ENCODE measurements at regions not wholly inside any gene's neighbourhood (a gene's known extent, or its start where the extent isn't known, plus 50 kb on each side); places are given as distances from the start of the nearest gene placed in this dataset.

- H3K27me3 Mint-ChIP-seq: no peaks in the 10 kb centered on the region
- Histone ChIP-seq H3K9me3 (ENCODE audit: control extremely low read depth in 1 of 3, control insufficient read depth in 2 of 3, insufficient read depth in 1 of 3, low read length in 2 of 3) (no peaks in the 10 kb centered on the region), H3K4me3 (ENCODE audit: control extremely low read depth in 1 of 5, extremely low read depth in 1 of 5, insufficient read depth in 1 of 5, low read depth in 2 of 5, low read length in 4 of 5) (no peak overlapping the region), H3K27me3 (replicated peaks in 1 of 4; ENCODE audit: control extremely low read depth in 1 of 4, control insufficient read depth in 3 of 4, insufficient read depth in 4 of 4, low read length in 3 of 4) (no peaks in the 10 kb centered on the region), H3K4me1 (ENCODE audit: control insufficient read depth in 2 of 2, insufficient read depth in 2 of 2, low read length in 2 of 2) (no peaks in the 10 kb centered on the region), H4K20me1 (ENCODE audit: control insufficient read depth, insufficient read depth, low read length, poor library complexity, severe bottlenecking) (no peaks in the 10 kb centered on the region), H2AFZ (ENCODE audit: insufficient read depth, low read depth, low read length, poor library complexity, severe bottlenecking) (no peak overlapping the region), H3K36me3 (replicated peaks in 1 of 2; ENCODE audit: control extremely low read depth in 1 of 2, control insufficient read depth in 1 of 2, extremely low read depth in 1 of 2, insufficient read depth in 2 of 2, low read length in 1 of 2) (no peaks in the 10 kb centered on the region), H3K4me2 (replicated peaks; ENCODE audit: low read depth, low read length, poor library complexity, severe bottlenecking) (no peak overlapping the region), H3K9ac (ENCODE audit: low read length) (no peak overlapping the region), H3K27ac (ENCODE audit: low read length in 2 of 2) (no peak overlapping the region), H3K79me2 (ENCODE audit: control insufficient read depth, insufficient read depth, low read length) (no peaks in the 10 kb centered on the region)
- H3K27ac Mint-ChIP-seq: no peak overlapping the region
- ChIA-PET CTCF (no interaction called here), POLR2A (no interaction called here)
- DNase-seq: no peak
- no peak overlapping the region for H3K4me3 Mint-ChIP-seq
- intact Hi-C loops (cut with micrococcal nuclease): no loop called here
- no peaks in the 10 kb centered on the region for H3K9me3 Mint-ChIP-seq (ENCODE audit: insufficient read depth)
- TF ChIP-seq EZH2 (IDR thresholded peaks at IDR 0.05; ENCODE audit: borderline replicate concordance, insufficient read depth, low read depth, low read length, poor library complexity, severe bottlenecking) (no peak), CTCF (IDR thresholded peaks at IDR 0.05) (no peak)
- no peaks in the 10 kb centered on the region for H3K4me1 Mint-ChIP-seq
- ATAC-seq (ENCODE audit: low read depth): no peak
Observed at GRCh38 chr15:53354874-53355273, 404.6 kb downstream of the WDR72 start.

- TF ChIP-seq EZH2 (IDR thresholded peaks at IDR 0.05; ENCODE audit: borderline replicate concordance, insufficient read depth, low read depth, low read length, poor library complexity, severe bottlenecking) (no peak), CTCF (IDR thresholded peaks at IDR 0.05) (no peak)
- H3K27ac Mint-ChIP-seq: no peak overlapping the region
- Histone ChIP-seq H3K4me3 (ENCODE audit: control extremely low read depth in 1 of 5, extremely low read depth in 1 of 5, insufficient read depth in 1 of 5, low read depth in 2 of 5, low read length in 4 of 5) (no peak overlapping the region), H3K27me3 (replicated peaks in 1 of 4; ENCODE audit: control extremely low read depth in 1 of 4, control insufficient read depth in 3 of 4, insufficient read depth in 4 of 4, low read length in 3 of 4) (no peaks in the 10 kb centered on the region), H4K20me1 (ENCODE audit: control insufficient read depth, insufficient read depth, low read length, poor library complexity, severe bottlenecking) (no peaks in the 10 kb centered on the region), H3K9ac (ENCODE audit: low read length) (no peak overlapping the region), H3K27ac (ENCODE audit: low read length in 2 of 2) (no peak overlapping the region), H2AFZ (ENCODE audit: insufficient read depth, low read depth, low read length, poor library complexity, severe bottlenecking) (no peak overlapping the region), H3K36me3 (replicated peaks in 1 of 2; ENCODE audit: control extremely low read depth in 1 of 2, control insufficient read depth in 1 of 2, extremely low read depth in 1 of 2, insufficient read depth in 2 of 2, low read length in 1 of 2) (no peaks in the 10 kb centered on the region), H3K4me2 (replicated peaks; ENCODE audit: low read depth, low read length, poor library complexity, severe bottlenecking) (no peak overlapping the region), H3K79me2 (ENCODE audit: control insufficient read depth, insufficient read depth, low read length) (no peaks in the 10 kb centered on the region), H3K9me3 (ENCODE audit: control extremely low read depth in 1 of 3, control insufficient read depth in 2 of 3, insufficient read depth in 1 of 3, low read length in 2 of 3) (no peaks in the 10 kb centered on the region), H3K4me1 (ENCODE audit: control insufficient read depth in 2 of 2, insufficient read depth in 2 of 2, low read length in 2 of 2) (no peaks in the 10 kb centered on the region)
- ChIA-PET POLR2A (no interaction called here), CTCF (no interaction called here)
- intact Hi-C loops (cut with micrococcal nuclease): no loop called here
- no peaks in the 10 kb centered on the region for H3K4me1 Mint-ChIP-seq
- no peaks in the 10 kb centered on the region for H3K27me3 Mint-ChIP-seq
- WGBS (ENCODE audit: insufficient coverage): 83% methylated on average over 2 of the region's 3 CpGs
- H3K4me3 Mint-ChIP-seq: no peak overlapping the region
- DNase-seq (no peak), ATAC-seq (ENCODE audit: low read depth) (no peak)
- no peaks in the 10 kb centered on the region for H3K9me3 Mint-ChIP-seq (ENCODE audit: insufficient read depth)
Observed at GRCh38 chr15:53351373-53351772, 408.1 kb downstream of the WDR72 start.

Measured in B cell (primary cell).